Colonic mucosa (tissue), 4 donors: ENCODE measurements at regions not wholly inside any gene's neighbourhood (a gene's known extent, or its start where the extent isn't known, plus 50 kb on each side); places are given as distances from the start of the nearest gene placed in this dataset.
"Not testable (repeated sequence)": the region's sequence is repeated elsewhere in the genome, so short reads cannot be mapped to it uniquely, and the experiment has no call there.

Source experiments
- DNase-seq: peaks from one replicate; pipeline ENCODE4 v3.0.0-alpha.2; 2020
- H3K27ac ChIP-seq: fragments of 200-600 bp; one replicate; pipeline ENCODE4 v1.8.0; 2021
- H3K27me3 ChIP-seq: fragments of 200-600 bp; one replicate; pipeline ENCODE4 v1.8.0; 2021
- H3K36me3 ChIP-seq: fragments of 200-600 bp; one replicate; pipeline ENCODE4 v1.8.0; 2021
- H3K4me1 ChIP-seq: fragments of 200-600 bp; one replicate; pipeline ENCODE4 v1.8.0; 2021; ENCODE audit warnings: mild to moderate bottlenecking
- H3K4me3 ChIP-seq: fragments of 200-600 bp; one replicate; pipeline ENCODE4 v1.8.0; 2021
- H3K9ac ChIP-seq, 2 donors: one replicate each; pipeline ENCODE4 v1.7.0; 2013; ENCODE audit warnings: control low read depth in 2 of 2, low read depth in 2 of 2, low read length in 2 of 2
- H3K9me3 ChIP-seq: fragments of 200-600 bp; one replicate; pipeline ENCODE4 v1.8.0; 2021
- intact Hi-C: fragments of 100-400 bp; cut with DNase I; formaldehyde crosslinking; loops from one replicate; pipeline ENCODE4 v1.14.1; 2022
- TF ChIP-seq, protein P1 (sequence below): fragments of 200-600 bp; IDR thresholded peaks from one replicate; pipeline ENCODE4 v1.8.0; 2022; ENCODE audit warnings: antibody characterized with exemption, mild to moderate bottlenecking
- donor health status: healthy.
- donor health status: DM: no; HTN: no; CAD: no.
- donor health status: DM: no; HTN: no; CAD: no.

DNA sequence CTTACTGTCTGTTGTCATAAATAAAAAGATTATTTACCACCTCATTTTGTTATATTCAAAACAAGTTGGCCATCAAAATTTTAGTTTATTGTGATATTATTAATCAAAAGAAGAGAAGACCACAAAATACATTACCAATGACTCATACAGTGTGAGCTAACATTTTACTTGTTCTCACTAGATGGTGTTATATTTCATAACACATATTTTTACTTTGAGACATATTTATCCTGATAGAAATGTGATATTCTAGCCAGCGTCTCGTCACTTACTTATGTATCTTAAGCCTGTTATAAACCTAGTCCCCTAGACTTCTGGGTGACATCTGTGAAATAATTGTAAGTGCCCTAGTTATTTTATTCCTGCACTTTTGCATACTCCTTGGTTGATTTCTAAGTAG is 263.2 kb downstream of the CDH7 start:
- no peak overlapping the region for H3K9ac ChIP-seq
- no peak for DNase-seq
- no peak overlapping the region for H3K27ac ChIP-seq
- TF ChIP-seq, protein P1, sequence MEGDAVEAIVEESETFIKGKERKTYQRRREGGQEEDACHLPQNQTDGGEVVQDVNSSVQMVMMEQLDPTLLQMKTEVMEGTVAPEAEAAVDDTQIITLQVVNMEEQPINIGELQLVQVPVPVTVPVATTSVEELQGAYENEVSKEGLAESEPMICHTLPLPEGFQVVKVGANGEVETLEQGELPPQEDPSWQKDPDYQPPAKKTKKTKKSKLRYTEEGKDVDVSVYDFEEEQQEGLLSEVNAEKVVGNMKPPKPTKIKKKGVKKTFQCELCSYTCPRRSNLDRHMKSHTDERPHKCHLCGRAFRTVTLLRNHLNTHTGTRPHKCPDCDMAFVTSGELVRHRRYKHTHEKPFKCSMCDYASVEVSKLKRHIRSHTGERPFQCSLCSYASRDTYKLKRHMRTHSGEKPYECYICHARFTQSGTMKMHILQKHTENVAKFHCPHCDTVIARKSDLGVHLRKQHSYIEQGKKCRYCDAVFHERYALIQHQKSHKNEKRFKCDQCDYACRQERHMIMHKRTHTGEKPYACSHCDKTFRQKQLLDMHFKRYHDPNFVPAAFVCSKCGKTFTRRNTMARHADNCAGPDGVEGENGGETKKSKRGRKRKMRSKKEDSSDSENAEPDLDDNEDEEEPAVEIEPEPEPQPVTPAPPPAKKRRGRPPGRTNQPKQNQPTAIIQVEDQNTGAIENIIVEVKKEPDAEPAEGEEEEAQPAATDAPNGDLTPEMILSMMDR, result no peak
- intact Hi-C loops, result no loop called here
- H3K4me3 ChIP-seq, result no peak overlapping the region
- H3K36me3 ChIP-seq, result no peaks in the 10 kb centered on the region
- no peaks in the 10 kb centered on the region for H3K4me1 ChIP-seq
- no peaks in the 10 kb centered on the region for H3K27me3 ChIP-seq
- H3K9me3 ChIP-seq, result no peaks in the 10 kb centered on the region

DNA sequence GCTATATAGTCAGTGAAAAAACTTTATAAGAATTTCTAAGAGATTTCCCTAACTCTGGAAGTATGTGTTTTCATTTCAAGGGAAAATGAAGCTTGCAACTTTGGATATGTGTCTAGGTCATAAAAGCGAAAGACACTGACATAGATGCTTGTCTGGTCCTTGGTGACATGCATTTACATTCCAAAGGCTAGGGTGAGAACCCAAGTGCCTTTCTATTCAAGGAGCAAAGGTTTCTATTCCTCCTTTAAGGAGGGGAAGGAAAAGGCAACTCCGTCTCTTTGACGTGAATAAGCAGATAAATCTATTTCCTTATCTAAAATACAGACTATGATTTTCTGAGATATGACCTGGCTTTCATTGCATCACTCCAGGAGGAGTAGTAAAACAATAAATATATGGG is 261.1 kb downstream of the CDH7 start:
- H3K36me3 ChIP-seq, result no peaks in the 10 kb centered on the region
- H3K27ac ChIP-seq, result no peak overlapping the region
- TF ChIP-seq, protein P1, result no peak
- H3K4me3 ChIP-seq, result no peak overlapping the region
- H3K9me3 ChIP-seq, result no peaks in the 10 kb centered on the region
- H3K4me1 ChIP-seq, result no peaks in the 10 kb centered on the region
- DNase-seq, result no peak
- H3K27me3 ChIP-seq, result no peaks in the 10 kb centered on the region
- intact Hi-C loops, result no loop called here
- no peak overlapping the region for H3K9ac ChIP-seq

DNA sequence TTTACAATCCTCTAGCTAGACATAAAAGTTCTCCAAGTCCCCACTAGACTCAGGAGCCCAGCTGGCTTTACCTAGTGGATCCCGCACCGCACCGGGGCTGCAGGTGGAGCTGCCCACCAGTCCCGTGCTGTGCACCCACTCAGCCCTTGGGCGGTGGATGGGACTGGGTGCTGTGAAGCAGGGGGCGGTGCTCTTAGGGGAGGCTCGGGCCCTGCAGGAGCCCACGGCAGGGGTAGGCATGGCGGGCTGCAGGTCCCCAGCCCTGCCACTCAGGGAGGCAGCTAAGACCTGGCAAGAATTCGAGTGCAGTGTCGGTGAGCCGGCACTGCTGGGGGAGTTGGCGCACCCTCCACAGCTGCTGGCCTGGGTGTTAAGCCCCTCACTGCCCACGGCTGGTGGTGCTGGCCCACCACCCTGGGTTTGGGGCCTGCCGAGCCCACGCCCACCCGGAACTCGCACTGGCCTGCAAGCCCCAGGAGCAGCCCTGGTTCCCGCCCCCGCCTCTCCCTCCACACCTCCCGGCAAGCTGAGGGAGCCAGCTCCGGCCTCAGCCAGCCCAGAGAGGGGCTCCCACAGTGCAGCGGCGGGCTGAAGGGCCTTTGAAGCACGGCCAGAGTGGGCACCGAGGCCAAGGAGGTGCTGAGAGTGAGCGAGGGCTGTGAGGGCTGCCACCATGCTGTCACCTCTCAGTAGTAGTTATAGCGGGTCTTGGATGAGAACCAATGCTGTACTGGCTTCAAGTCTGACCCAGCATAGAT is 255.2 kb downstream of the CDH7 start:
- Histone ChIP-seq H3K27ac (no peak overlapping the region), H3K9ac (no peak overlapping the region), H3K4me3 (no peak overlapping the region), H3K4me1 (no peaks in the 10 kb centered on the region), H3K36me3 (no peaks in the 10 kb centered on the region), H3K9me3 (no peaks in the 10 kb centered on the region), H3K27me3 (no peaks in the 10 kb centered on the region)
- TF ChIP-seq, protein P1, result no peak
- intact Hi-C loops, result no loop called here
- DNase-seq, result no peak

DNA sequence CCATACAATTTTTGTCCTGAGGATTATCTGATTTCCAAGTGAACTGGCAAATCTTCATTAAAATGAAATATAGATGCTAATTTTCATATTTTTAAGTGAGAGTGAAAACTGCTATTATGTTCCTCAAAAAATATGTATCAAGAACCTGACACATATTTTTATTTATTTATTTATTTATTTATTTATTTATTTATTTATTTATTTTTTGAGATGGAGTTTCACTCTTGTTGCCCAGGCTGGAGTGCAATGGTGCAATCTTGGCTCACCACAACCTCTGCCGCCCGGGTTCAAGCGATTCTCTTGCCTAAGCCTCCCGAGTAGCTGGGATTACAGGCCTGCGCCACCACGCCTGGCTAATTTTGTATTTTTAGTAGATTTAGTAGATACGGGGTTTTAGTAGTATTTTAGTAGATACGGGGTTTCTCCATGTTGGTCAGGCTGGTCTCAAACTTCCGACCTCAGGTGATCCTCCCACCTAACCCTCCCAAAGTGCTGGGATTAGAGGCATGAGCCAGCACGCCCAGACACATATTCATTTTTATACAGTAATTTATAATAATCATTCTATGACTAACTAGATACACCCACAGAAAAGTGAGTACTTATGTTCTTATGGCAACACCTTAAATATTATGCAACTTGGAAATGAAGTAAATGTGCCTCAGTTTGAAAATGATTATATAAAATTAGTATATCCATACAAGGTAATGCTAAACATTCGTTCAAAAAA is 248.3 kb downstream of the CDH7 start:
- H3K36me3 ChIP-seq, H3K27ac ChIP-seq, DNase-seq, intact Hi-C loops, H3K9me3 ChIP-seq, H3K27me3 ChIP-seq, H3K4me1 ChIP-seq, H3K9ac ChIP-seq, H3K4me3 ChIP-seq: not testable (repeated sequence)

DNA sequence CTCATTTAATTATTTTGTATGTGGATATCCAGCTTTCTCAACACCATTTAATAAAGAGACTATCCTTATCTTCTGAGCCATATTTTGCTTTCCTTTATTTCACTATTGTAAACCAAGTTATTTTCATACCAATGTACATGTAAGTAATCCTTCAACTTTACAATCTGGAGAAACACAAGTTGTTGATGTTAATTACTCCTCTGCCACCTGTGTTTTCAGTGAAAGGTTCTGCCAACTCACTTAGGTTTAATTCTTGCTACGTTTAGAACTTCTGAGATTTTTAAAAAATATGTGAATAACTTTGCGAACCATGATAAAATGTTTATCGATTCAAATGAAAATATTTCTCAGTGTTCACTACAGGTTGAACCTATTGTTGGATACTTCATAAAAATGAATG is 244.4 kb downstream of the CDH7 start:
- Histone ChIP-seq H3K4me3 (no peak overlapping the region), H3K4me1 (no peaks in the 10 kb centered on the region), H3K27me3 (no peaks in the 10 kb centered on the region), H3K36me3 (no peaks in the 10 kb centered on the region), H3K27ac (no peak overlapping the region), H3K9me3 (no peaks in the 10 kb centered on the region), H3K9ac (no peak overlapping the region)
- TF ChIP-seq, protein P1, result no peak
- no peak for DNase-seq
- intact Hi-C loops, result no loop called here

DNA sequence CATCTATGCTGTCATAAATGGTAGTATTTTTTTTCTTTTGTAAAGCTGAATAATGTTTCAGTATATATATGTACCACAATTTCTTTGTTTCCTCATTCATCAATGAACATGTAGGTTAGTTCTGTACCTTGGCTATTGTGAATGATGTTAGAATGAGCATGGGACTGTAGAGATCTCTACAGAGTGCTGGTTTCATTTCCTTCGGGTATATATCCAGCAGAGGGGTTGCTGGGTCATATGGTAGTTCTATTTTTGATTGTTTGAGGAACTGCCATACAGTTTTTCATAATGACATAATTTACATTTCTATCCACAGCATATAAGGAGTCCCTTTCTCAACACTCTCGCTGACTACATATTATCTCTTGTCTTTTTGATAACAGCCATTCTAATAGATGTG is 243.5 kb downstream of the CDH7 start:
- intact Hi-C loops, result no loop called here
- H3K9me3 ChIP-seq, result no peaks in the 10 kb centered on the region
- DNase-seq, result no peak
- no peak overlapping the region for H3K4me3 ChIP-seq
- no peaks in the 10 kb centered on the region for H3K27me3 ChIP-seq
- no peaks in the 10 kb centered on the region for H3K36me3 ChIP-seq
- TF ChIP-seq, protein P1, result no peak
- no peak overlapping the region for H3K27ac ChIP-seq
- H3K4me1 ChIP-seq, result no peaks in the 10 kb centered on the region
- H3K9ac ChIP-seq, result no peak overlapping the region
